Spleen (tissue), 11 donors: ENCODE measurements at regions not wholly inside any gene's neighbourhood (a gene's known extent, or its start where the extent isn't known, plus 50 kb on each side); places are given as distances from the start of the nearest gene placed in this dataset.
"Not testable (repeated sequence)": the region's sequence is repeated elsewhere in the genome, so short reads cannot be mapped to it uniquely, and the experiment has no call there.

Source experiments
- DNase-seq: peaks from one replicate; pipeline ENCODE4 v3.0.0-alpha.2; 2020
- H3K27ac ChIP-seq, 8 donors: fragments of 200-600 bp; sonication (generic) in 7 of 8; 1 replicate in 4 of 8; 2 replicates in 4 of 8; pipeline versions ENCODE4 v1.5.0 to v1.8.0; 2016 to 2021; ENCODE audit warnings: inconsistent platforms in 4 of 8, mild to moderate bottlenecking in 4 of 8, moderate library complexity in 1 of 8
- H3K27me3 ChIP-seq, 7 donors: fragments of 200-600 bp; sonication (generic) in 6 of 7; replicated peaks in 1 of 7; 1 replicate in 4 of 7; 2 replicates in 3 of 7; pipeline versions ENCODE4 v1.5.0 to v1.8.0; 2016 to 2021; ENCODE audit warnings: inconsistent platforms in 3 of 7, mild to moderate bottlenecking in 1 of 7
- H3K36me3 ChIP-seq, 6 donors: fragments of 200-600 bp; sonication (generic) in 5 of 6; 1 replicate in 4 of 6; 2 replicates in 2 of 6; pipeline versions ENCODE4 v1.5.0 to v1.8.0; 2016 to 2021; ENCODE audit warnings: inconsistent platforms in 2 of 6
- H3K4me1 ChIP-seq, 6 donors: fragments of 200-600 bp; sonication (generic) in 5 of 6; 1 replicate in 3 of 6; 2 replicates in 3 of 6; pipeline versions ENCODE4 v1.5.0 to v1.8.0; 2016 to 2021; ENCODE audit warnings: inconsistent platforms in 3 of 6
- H3K4me3 ChIP-seq, 8 donors: fragments of 200-600 bp; sonication (generic) in 7 of 8; 1 replicate in 4 of 8; 2 replicates in 4 of 8; pipeline versions ENCODE4 v1.5.0 to v1.8.0; 2016 to 2021; ENCODE audit warnings: inconsistent platforms in 4 of 8, mild to moderate bottlenecking in 4 of 8, moderate library complexity in 2 of 8
- H3K9me3 ChIP-seq, 8 donors: fragments of 200-600 bp; sonication (generic) in 7 of 8; 1 replicate in 4 of 8; 2 replicates in 4 of 8; pipeline versions ENCODE4 v1.5.0 to v1.8.0; 2016 to 2021; ENCODE audit warnings: inconsistent platforms in 4 of 8
- CTCF ChIP-seq, 11 experiments: fragments of 200-600 bp in 7 of 11; fragments of 450-650 bp in 4 of 11; sonication (generic) in 4 of 11; IDR thresholded peaks in 8 of 11; conservative IDR thresholded peaks in 3 of 11; 1 replicate in 7 of 11; 2 replicates in 4 of 11; pipeline versions ENCODE4 v1.4.0 to v1.8.0; 2016 to 2021; ENCODE audit warnings: antibody characterized with exemption in 11 of 11, inconsistent platforms in 4 of 11, mild to moderate bottlenecking in 1 of 11
- POLR2A ChIP-seq, 3 donors: fragments of 450-650 bp; IDR thresholded peaks; one replicate each; pipeline ENCODE4 v1.5.1; 2017; ENCODE audit warnings: antibody characterized with exemption in 3 of 3, mild to moderate bottlenecking in 1 of 3
- POLR2AphosphoS5 ChIP-seq, 3 donors: sonication (generic); formaldehyde crosslinking; IDR thresholded peaks; one replicate each; pipeline ENCODE4 v1.5.1; 2017; ENCODE audit warnings: antibody characterized with exemption in 3 of 3
- WGBS, 5 donors: extraction: QIAGEN DNeasy Blood & Tissue Kit in 3 of 5; methylation state at CpG; one replicate each; pipeline versions ENCODE4 v1.1.5 to v1.1.7; 2013 to 2018; 5-methylcytosine and 5-hydroxymethylcytosine counted together
- intact Hi-C: fragments of 100-400 bp; cut with DNase I; formaldehyde crosslinking; loops from one replicate; pipeline ENCODE4 v1.15.0; 2023; ENCODE audit warnings: low total_unique reads
- donor health status: healthy with polysubstance abuse.
- donor health status: DM: no; HTN: no; CAD: no; lungs with moderate emphysema.
- donor health status: DM: no; HTN: no; CAD: no.
- donor health status: Bipolar disorder and iron deficiency.
- donor health status: healthy.
- donor health status: DM: no; HTN: no; CAD: no.
- donor health status: DM: yes; HTN: yes; CAD: no.

GRCh38 chr7:119010635-119011034 is 786.1 kb downstream of the ANKRD7 start:
- H3K27me3 ChIP-seq: no peaks in the 10 kb centered on the region
- H3K4me1 ChIP-seq: no peaks in the 10 kb centered on the region
- TF ChIP-seq POLR2A (IDR thresholded peaks at IDR 0.05) (no peak), CTCF (IDR thresholded peaks at IDR 0.05 in 8 of 11, conservative IDR thresholded peaks at IDR 0.05 in 3 of 11) (no peak), POLR2AphosphoS5 (IDR thresholded peaks at IDR 0.05) (no peak)
- no peak overlapping the region for H3K27ac ChIP-seq
- intact Hi-C loops: no loop called here
- DNase-seq: no peak
- WGBS, 5 donors: 81 to 92% (median 82%) methylated on average over 1 of the region's 1 CpG
- H3K4me3 ChIP-seq: no peak overlapping the region
- H3K9me3 ChIP-seq: no peaks in the 10 kb centered on the region
- H3K36me3 ChIP-seq: no peaks in the 10 kb centered on the region

- Histone ChIP-seq H3K27me3 (no peaks in the 10 kb centered on the region), H3K9me3 (peaks cover 0 to 34% (median 24%) of the 10 kb centered on the region in 8 donors), H3K36me3 (no peaks in the 10 kb centered on the region), H3K4me1 (no peaks in the 10 kb centered on the region), H3K27ac (no peak overlapping the region), H3K4me3 (no peak overlapping the region)
- 78 to 93% (median 90%) methylated on average over 2 of the region's 2 CpGs for WGBS, 5 donors
- TF ChIP-seq CTCF (IDR thresholded peaks at IDR 0.05 in 8 of 11, conservative IDR thresholded peaks at IDR 0.05 in 3 of 11): no peak
- TF ChIP-seq POLR2A (IDR thresholded peaks at IDR 0.05): no peak
- no peak for TF ChIP-seq POLR2AphosphoS5 (IDR thresholded peaks at IDR 0.05)
- no peak for DNase-seq
- intact Hi-C loops: no loop called here
These were observed 801.9 kb downstream of the ANKRD7 start for GRCh38 chr7:119026391-119026790.

- Histone ChIP-seq H3K4me1 (no peaks in the 10 kb centered on the region), H3K27me3 (no peaks in the 10 kb centered on the region), H3K27ac (no peak overlapping the region), H3K9me3 (peaks cover 0 to 31% (median 8%) of the 10 kb centered on the region in 8 donors), H3K36me3 (no peaks in the 10 kb centered on the region), H3K4me3 (no peak overlapping the region)
- no peak for DNase-seq
- TF ChIP-seq POLR2A (IDR thresholded peaks at IDR 0.05) (no peak), POLR2AphosphoS5 (IDR thresholded peaks at IDR 0.05) (no peak), CTCF (IDR thresholded peaks at IDR 0.05 in 8 of 11, conservative IDR thresholded peaks at IDR 0.05 in 3 of 11) (no peak)
- 32 to 57% (median 39%) methylated on average over 1 of the region's 1 CpG for WGBS, 5 donors
- intact Hi-C loops: no loop called here
These were observed 804.2 kb downstream of the ANKRD7 start for GRCh38 chr7:119028736-119029135.

- intact Hi-C loops, H3K4me1 ChIP-seq, H3K27me3 ChIP-seq, H3K27ac ChIP-seq, H3K36me3 ChIP-seq, DNase-seq, H3K4me3 ChIP-seq: not testable (repeated sequence)
- 89 to 99% (median 93%) methylated on average over 4 of the region's 4 CpGs for WGBS, 5 donors
- peaks cover 0 to 19% (median 6%) of the 10 kb centered on the region in 8 donors for H3K9me3 ChIP-seq
These were observed 807.6 kb downstream of the ANKRD7 start for GRCh38 chr7:119032136-119032535.

DNA sequence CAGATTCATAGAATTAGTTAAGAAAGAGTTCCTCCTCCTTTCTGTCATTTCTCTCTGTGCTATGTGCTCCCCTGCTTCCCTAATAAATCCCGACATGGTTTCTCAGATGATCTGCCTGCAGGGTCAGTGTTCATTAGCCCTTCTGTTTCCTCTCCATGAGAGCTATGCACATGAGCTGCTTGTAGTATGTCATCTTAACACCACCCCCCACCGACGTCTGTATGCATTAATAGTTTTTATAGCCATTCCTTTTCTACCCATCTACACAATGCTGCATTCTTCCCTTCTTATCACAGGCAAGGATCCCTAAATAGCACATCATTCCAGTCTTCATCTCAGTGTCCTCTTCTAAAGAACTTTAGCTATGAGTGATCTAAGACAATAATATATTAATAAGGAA is 809.1 kb downstream of the ANKRD7 start:
- H3K27me3 ChIP-seq: no peaks in the 10 kb centered on the region
- H3K9me3 ChIP-seq: peaks cover 0 to 28% (median 6%) of the 10 kb centered on the region in 8 donors
- WGBS, 5 donors: 56 to 74% (median 67%) methylated on average over 3 of the region's 3 CpGs
- no peaks in the 10 kb centered on the region for H3K4me1 ChIP-seq
- TF ChIP-seq CTCF (IDR thresholded peaks at IDR 0.05 in 8 of 11, conservative IDR thresholded peaks at IDR 0.05 in 3 of 11) (no peak), POLR2AphosphoS5 (IDR thresholded peaks at IDR 0.05) (no peak), POLR2A (IDR thresholded peaks at IDR 0.05) (no peak)
- H3K27ac ChIP-seq: no peak overlapping the region
- intact Hi-C loops: no loop called here
- no peak overlapping the region for H3K4me3 ChIP-seq
- H3K36me3 ChIP-seq: no peaks in the 10 kb centered on the region
- DNase-seq: no peak
